H9 (cell line): ENCODE measurements at regions not wholly inside any gene's neighbourhood (a gene's known extent, or its start where the extent isn't known, plus 50 kb on each side); places are given as distances from the start of the nearest gene placed in this dataset.

Source experiments
- DNase-seq: peaks from one replicate; pipeline ENCODE4 v3.0.0-alpha.2; 2017
- H2AFZ ChIP-seq: one replicate; pipeline ENCODE4 v1.6.1; 2013; ENCODE audit warnings: mild to moderate bottlenecking, low read length, control low read depth, moderate library complexity
- H2AK5ac ChIP-seq: 2 replicates; pipeline ENCODE4 v1.6.1; 2013; ENCODE audit warnings: low read length, control low read depth, mixed read lengths; ENCODE audit not compliant: insufficient read length
- H2BK120ac ChIP-seq: one replicate; pipeline ENCODE4 v1.6.1; 2013; ENCODE audit warnings: low read depth, mild to moderate bottlenecking, low read length, control low read depth, inconsistent platforms; ENCODE audit not compliant: poor library complexity, severe bottlenecking
- H2BK12ac ChIP-seq: 2 replicates; pipeline ENCODE4 v1.6.1; 2013; ENCODE audit warnings: low read length, control low read depth, mixed read lengths, low read depth; ENCODE audit not compliant: insufficient read length
- H2BK15ac ChIP-seq: 2 replicates; pipeline ENCODE4 v1.6.1; 2013; ENCODE audit warnings: low read depth, low read length, control low read depth
- H2BK20ac ChIP-seq: one replicate; pipeline ENCODE4 v1.6.1; 2013; ENCODE audit warnings: low read depth, mild to moderate bottlenecking, low read length, control low read depth, inconsistent platforms; ENCODE audit not compliant: poor library complexity, severe bottlenecking
- H2BK5ac ChIP-seq: 2 replicates; pipeline ENCODE4 v1.6.1; 2013; ENCODE audit warnings: low read length, control low read depth, mixed read lengths; ENCODE audit not compliant: insufficient read length
- H3K14ac ChIP-seq: 2 replicates; pipeline ENCODE4 v1.6.1; 2013; ENCODE audit warnings: low read length, control low read depth; ENCODE audit not compliant: insufficient read depth
- H3K18ac ChIP-seq: 2 replicates; pipeline ENCODE4 v1.6.1; 2013; ENCODE audit warnings: low read depth, mild to moderate bottlenecking, mixed read lengths, low read length, control low read depth; ENCODE audit not compliant: insufficient read length
- H3K23ac ChIP-seq: 2 replicates; pipeline ENCODE4 v1.6.1; 2013; ENCODE audit warnings: low read length, control low read depth, mixed read lengths, low read depth; ENCODE audit not compliant: insufficient read length
- H3K23me2 ChIP-seq: 2 replicates; pipeline ENCODE4 v1.6.1; 2013; ENCODE audit warnings: low read depth, mild to moderate bottlenecking, mixed read lengths, low read length, control low read depth; ENCODE audit not compliant: insufficient read length, poor library complexity, severe bottlenecking
- H3K27ac ChIP-seq: 2 replicates; pipeline ENCODE4 v1.5.1; 2013; ENCODE audit warnings: low read length, control low read depth, mixed read lengths, low read depth; ENCODE audit not compliant: insufficient read length
- H3K27me3 ChIP-seq: 2 replicates; pipeline ENCODE4 v1.6.1; 2013; ENCODE audit warnings: low read length, control low read depth, inconsistent platforms; ENCODE audit not compliant: insufficient read depth
- H3K4ac ChIP-seq: 2 replicates; pipeline ENCODE4 v1.6.1; 2013; ENCODE audit warnings: low read depth, mild to moderate bottlenecking, control low read depth, inconsistent platforms, low read length, moderate library complexity
- H3K4me1 ChIP-seq: 2 replicates; pipeline ENCODE4 v1.6.1; 2013; ENCODE audit warnings: low read length, control low read depth, inconsistent platforms; ENCODE audit not compliant: insufficient read depth
- H3K4me2 ChIP-seq: 2 replicates; pipeline ENCODE4 v1.6.1; 2013; ENCODE audit warnings: low read length, control low read depth, mixed read lengths; ENCODE audit not compliant: insufficient read length, insufficient read depth
- H3K56ac ChIP-seq: 2 replicates; pipeline ENCODE4 v1.6.1; 2013; ENCODE audit warnings: low read depth, mild to moderate bottlenecking, mixed read lengths, low read length, control low read depth; ENCODE audit not compliant: insufficient read length
- H3K79me1 ChIP-seq: 2 replicates; pipeline ENCODE4 v1.6.1; 2013; ENCODE audit warnings: low read depth, mild to moderate bottlenecking, moderate library complexity, low read length, control low read depth, inconsistent platforms; ENCODE audit not compliant: insufficient read depth, poor library complexity, severe bottlenecking
- H3K79me2 ChIP-seq: 2 replicates; pipeline ENCODE4 v1.6.1; 2013; ENCODE audit warnings: low read length, control low read depth, inconsistent platforms; ENCODE audit not compliant: insufficient read depth
- H3K9ac ChIP-seq: 2 replicates; pipeline ENCODE4 v1.6.1; 2013; ENCODE audit warnings: low read length, control low read depth, mixed read lengths; ENCODE audit not compliant: insufficient read length; ENCODE audit errors: extremely low read depth
- H3K9me3 ChIP-seq: one replicate; pipeline ENCODE4 v1.6.1; 2013; ENCODE audit warnings: low read depth, low read length, inconsistent platforms; ENCODE audit not compliant: control insufficient read depth
- H3T11ph ChIP-seq: one replicate; pipeline ENCODE4 v1.6.1; 2013; ENCODE audit warnings: mild to moderate bottlenecking, low read length, control low read depth, inconsistent platforms
- H4K20me1 ChIP-seq: one replicate; pipeline ENCODE4 v1.6.1; 2013; ENCODE audit not compliant: control insufficient read depth, insufficient read length, insufficient read depth
- H4K5ac ChIP-seq: 2 replicates; pipeline ENCODE4 v1.6.1; 2013; ENCODE audit warnings: low read depth, mild to moderate bottlenecking, mixed read lengths, low read length, control low read depth; ENCODE audit not compliant: insufficient read length
- H4K8ac ChIP-seq: replicated peaks from 2 replicates; pipeline ENCODE4 v1.6.1; 2013; ENCODE audit warnings: low read length, control low read depth, mixed read lengths, low read depth; ENCODE audit not compliant: insufficient read length
- H4K91ac ChIP-seq: 2 replicates; pipeline ENCODE4 v1.6.1; 2013; ENCODE audit warnings: low read depth, mild to moderate bottlenecking, moderate library complexity, mixed read lengths, low read length, control low read depth; ENCODE audit not compliant: insufficient read length
- H3K27ac Mint-ChIP-seq, 3 experiments: 2 replicates in 2 of 3; 3 replicates in 1 of 3; pipeline ENCODE4 v1.8.0; 2020 to 2021; ENCODE audit warnings: mixed read lengths in 3 of 3, mild to moderate bottlenecking in 1 of 3, moderate library complexity in 1 of 3
- H3K27me3 Mint-ChIP-seq: 2 replicates; pipeline ENCODE4 v1.8.0; 2021; ENCODE audit warnings: low read depth, mild to moderate bottlenecking, moderate library complexity, mixed read lengths
- H3K36me3 Mint-ChIP-seq, 3 experiments: 2 replicates in 2 of 3; 3 replicates in 1 of 3; pipeline ENCODE4 v1.8.0; 2020 to 2021; ENCODE audit warnings: low read depth in 3 of 3, mixed read lengths in 3 of 3; ENCODE audit not compliant: insufficient read depth in 1 of 3
- H3K4me1 Mint-ChIP-seq, 2 experiments: 2 replicates each; pipeline ENCODE4 v1.8.0; 2020; ENCODE audit warnings: mixed read lengths in 2 of 2
- H3K4me3 Mint-ChIP-seq, 2 experiments: 2 replicates in 1 of 2; 3 replicates in 1 of 2; pipeline ENCODE4 v1.8.0; 2020 to 2021; ENCODE audit warnings: mild to moderate bottlenecking in 2 of 2, mixed read lengths in 2 of 2, moderate library complexity in 1 of 2
- H3K9me3 Mint-ChIP-seq, 2 experiments: 2 replicates in 1 of 2; 3 replicates in 1 of 2; pipeline ENCODE4 v1.8.0; 2020; ENCODE audit warnings: mild to moderate bottlenecking in 2 of 2, mixed read lengths in 2 of 2, moderate library complexity in 1 of 2
- CTCF ChIP-seq: fragments of 200-600 bp; sonication (generic); conservative IDR thresholded peaks from 3 replicates; pipeline ENCODE4 v1.8.0; 2021; ENCODE audit warnings: antibody characterized with exemption, mild to moderate bottlenecking
- WGBS: extraction: QIAGEN DNeasy Blood & Tissue Kit; methylation state at CpG from one replicate; pipeline ENCODE4 v1.1.7; 2013; ENCODE audit warnings: missing lambda C conversion rate, low lambda C conversion rate, mixed read lengths; ENCODE audit not compliant: insufficient read length; ENCODE audit errors: extremely low coverage; 5-methylcytosine and 5-hydroxymethylcytosine counted together

- Histone ChIP-seq H3K56ac (no peak overlapping the region), H3K14ac (no peak overlapping the region), H3K4ac (no peak overlapping the region), H3K18ac (no peak overlapping the region), H3K9me3 (no peaks in the 10 kb centered on the region), H3T11ph (no peak overlapping the region), H3K79me2 (no peaks in the 10 kb centered on the region), H3K4me2 (no peak overlapping the region), H4K91ac (no peak overlapping the region), H3K79me1 (no peaks in the 10 kb centered on the region), H3K4me1 (no peaks in the 10 kb centered on the region), H4K8ac (no peak overlapping the region), H2BK120ac (no peak overlapping the region), H3K23ac (no peak overlapping the region), H2BK20ac (no peak overlapping the region), H2BK15ac (no peak overlapping the region), H2AK5ac (no peak overlapping the region), H4K5ac (no peak overlapping the region), H3K23me2 (no peaks in the 10 kb centered on the region), H4K20me1 (no peaks in the 10 kb centered on the region), H3K27me3 (no peaks in the 10 kb centered on the region), H2BK12ac (no peak overlapping the region), H3K9ac (no peak overlapping the region), H3K27ac (no peak overlapping the region), H2AFZ (no peak overlapping the region), H2BK5ac (no peak overlapping the region)
- H3K4me1 Mint-ChIP-seq: peaks cover 0 to 2% of the 10 kb centered on the region in 2 experiments; a peak in 1 of 4 replicates
- no peak overlapping the region for H3K27ac Mint-ChIP-seq
- no peaks in the 10 kb centered on the region for H3K36me3 Mint-ChIP-seq
- DNase-seq: no peak
- H3K27me3 Mint-ChIP-seq: no peaks in the 10 kb centered on the region
- H3K4me3 Mint-ChIP-seq: no peak overlapping the region
- no CpG with 5 or more reads among the region's 4 CpGs for WGBS
- no peaks in the 10 kb centered on the region for H3K9me3 Mint-ChIP-seq
- no peak for TF ChIP-seq CTCF
These were observed 105.8 kb downstream of the SPTSSA start for GRCh38 chr14:34356264-34356654.
